RWPE1 (cell line): ENCODE measurements at regions not wholly inside any gene's neighbourhood (a gene's known extent, or its start where the extent isn't known, plus 50 kb on each side); places are given as distances from the start of the nearest gene placed in this dataset.

Experiments
- CTCF ChIA-PET: fragments of 350-600 bp; sonication (Branson Sonifier 250); formaldehyde crosslinking; extraction: SDS; loops from one replicate; lab custom pipeline; 2021; lab: Yijun Ruan, JAX
- POLR2A ChIA-PET: fragments of 400-600 bp; formaldehyde crosslinking; extraction: SDS; loops from one replicate; lab custom pipeline; 2020; ENCODE audit warnings: antibody characterized with exemption; ENCODE audit not compliant: low non-redundant PET; lab: Yijun Ruan, JAX
- DNase-seq: peaks from one replicate; pipeline ENCODE4 v3.0.0; 2012; ENCODE audit warnings: low spot score
- H3K27ac ChIP-seq: fragments of 450-650 bp; 2 replicates; pipeline ENCODE4 v1.5.1; 2017
- CTCF ChIP-seq: fragments of 450-650 bp; conservative IDR thresholded peaks from 2 replicates; pipeline ENCODE4 v1.5.1; 2017; ENCODE audit warnings: low read depth, mild to moderate bottlenecking

DNA sequence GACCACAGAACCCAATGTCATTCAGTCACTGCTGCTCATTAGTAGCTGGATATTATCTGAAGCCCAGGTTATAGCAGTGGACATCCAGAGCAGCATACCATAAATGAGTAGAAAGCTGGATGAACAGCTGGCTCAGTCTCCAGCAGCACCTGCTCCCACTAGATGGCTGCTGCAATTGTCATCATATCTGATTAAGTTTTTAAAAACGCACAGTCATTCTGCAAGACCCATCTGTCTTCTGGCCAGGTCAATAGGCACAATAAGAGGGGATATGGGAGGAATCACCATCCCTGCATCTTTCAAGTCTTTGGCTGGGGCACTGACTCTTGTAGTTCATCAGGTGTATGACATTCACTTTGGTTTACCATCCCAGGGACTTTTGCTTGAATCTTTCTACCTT lies 55.1 kb upstream of the XDH start:
- ChIA-PET POLR2A (no interaction called here), CTCF (no interaction called here)
- TF ChIP-seq CTCF = no peak
- no peak for DNase-seq
- no peak overlapping the region for H3K27ac ChIP-seq

GRCh38 chr2:31467426-31467825 lies 52.9 kb upstream of the XDH start:
- TF ChIP-seq CTCF = no peak
- ChIA-PET CTCF (no interaction called here), POLR2A (no interaction called here)
- peak; percentile 38 for DNase-seq
- H3K27ac ChIP-seq = no peak overlapping the region
